Activated CD4-positive, CD25-positive, alpha-beta regulatory T cell treated with anti-CD3 and anti-CD28 coated beads, Interleukin-2, amount 50 U/mL, for 24 hours (primary cell): ENCODE measurements at regions not wholly inside any gene's neighbourhood (a gene's known extent, or its start where the extent isn't known, plus 50 kb on each side); places are given as distances from the start of the nearest gene placed in this dataset.

Experiments used
- ATAC-seq, 2 donors: fragments of 150-1000 bp; cut with Tn5 transposase; one replicate each; pipeline ENCODE4 v1.10.0; 2021; ENCODE audit warnings: mild to moderate bottlenecking in 1 of 2, moderate library complexity in 1 of 2

GRCh38 chr12:132393245-132393795 is 63.9 kb upstream of the GALNT9 start:
- ATAC-seq: no peak

- ATAC-seq: no peak
Observed at GRCh38 chr12:132392389-132393244, 63.2 kb upstream of the GALNT9 start.

GRCh38 chr12:132391326-132392041 is 62.1 kb upstream of the GALNT9 start:
- ATAC-seq: no peak

GRCh38 chr12:132390287-132391076 is 61.1 kb upstream of the GALNT9 start:
- no peak for ATAC-seq

GRCh38 chr12:132389526-132390286 is 60.3 kb upstream of the GALNT9 start:
- ATAC-seq: no peak

- ATAC-seq: no peak
Observed at GRCh38 chr12:132389026-132389425, 59.6 kb upstream of the GALNT9 start.

GRCh38 chr12:132388379-132389015 is 59.1 kb upstream of the GALNT9 start:
- no peak for ATAC-seq

GRCh38 chr12:132386926-132387497 is 57.6 kb upstream of the GALNT9 start:
- no peak for ATAC-seq

- no peak for ATAC-seq
Observed at GRCh38 chr12:132385923-132386751, 56.7 kb upstream of the GALNT9 start.

- ATAC-seq: no peak
Observed at GRCh38 chr12:132384916-132385774, 55.8 kb upstream of the GALNT9 start.

GRCh38 chr12:132380641-132381040 is 51.3 kb upstream of the GALNT9 start:
- no peak for ATAC-seq

GRCh38 chr12:132379996-132380395 is 50.6 kb upstream of the GALNT9 start:
- no peak for ATAC-seq

- ATAC-seq: no peak
Observed at GRCh38 chr12:132379576-132379975, 50.2 kb upstream of the GALNT9 start.
